ENCODE measurements at regions not wholly inside any gene's neighbourhood (a gene's known extent, or its start where the extent isn't known, plus 50 kb on each side); places are given as distances from the start of the nearest gene placed in this dataset.

- CTCF ChIA-PET, result no interaction called here
- H3K4me1 Mint-ChIP-seq (ENCODE audit: low read depth), result no peaks in the 10 kb centered on the region
- no peak for DNase-seq
- no peaks in the 10 kb centered on the region for H3K9me3 Mint-ChIP-seq
- no peaks in the 10 kb centered on the region for H3K36me3 Mint-ChIP-seq
- H3K27ac Mint-ChIP-seq, result no peak overlapping the region
- H3K4me3 Mint-ChIP-seq, result no peak overlapping the region
- POLR2A ChIA-PET, result no interaction called here
- peaks cover 2% of the 10 kb centered on the region for H3K27me3 Mint-ChIP-seq
- intact Hi-C loops (cut with micrococcal nuclease), result no loop called here
These were observed 55.5 kb downstream of the DRD1 start for GRCh38 chr5:175388531-175388930.

DNA sequence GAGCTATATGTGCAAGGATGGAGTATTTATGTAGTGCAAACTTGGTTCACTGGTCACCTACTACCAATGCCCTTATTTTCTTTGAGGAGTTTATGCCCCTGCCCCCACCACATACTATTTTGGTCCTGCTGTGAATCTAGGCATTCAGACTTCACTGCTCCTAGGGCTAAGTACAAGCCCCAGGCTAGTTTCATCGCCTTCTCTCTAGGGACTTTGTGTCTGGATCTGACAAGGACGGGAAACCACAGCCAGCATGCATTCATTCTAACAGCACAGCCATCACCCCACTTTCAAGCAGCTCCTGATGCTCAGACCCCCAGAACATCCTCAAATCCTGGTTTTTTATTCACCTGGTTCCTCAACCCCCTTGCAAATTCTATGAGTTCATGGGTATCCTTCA, 56.8 kb downstream of the DRD1 start:
- H3K4me3 Mint-ChIP-seq, result no peak overlapping the region
- H3K36me3 Mint-ChIP-seq, result no peaks in the 10 kb centered on the region
- no peak for DNase-seq
- H3K27ac Mint-ChIP-seq, result no peak overlapping the region
- peaks cover 6% of the 10 kb centered on the region for H3K27me3 Mint-ChIP-seq
- ChIA-PET POLR2A (no interaction called here), CTCF (no interaction called here)
- H3K4me1 Mint-ChIP-seq (ENCODE audit: low read depth), result no peaks in the 10 kb centered on the region
- H3K9me3 Mint-ChIP-seq, result no peaks in the 10 kb centered on the region
- intact Hi-C loops (cut with micrococcal nuclease), result no loop called here

GRCh38 chr5:175386526-175386925, 57.5 kb downstream of the DRD1 start:
- Mint-ChIP-seq H3K27me3 (peaks cover 7% of the 10 kb centered on the region), H3K4me3 (no peak overlapping the region), H3K36me3 (no peaks in the 10 kb centered on the region), H3K9me3 (no peaks in the 10 kb centered on the region), H3K27ac (no peak overlapping the region), H3K4me1 (ENCODE audit: low read depth) (no peaks in the 10 kb centered on the region)
- CTCF ChIA-PET, result no interaction called here
- no peak for DNase-seq
- intact Hi-C loops (cut with micrococcal nuclease), result no loop called here
- POLR2A ChIA-PET, result no interaction called here

GRCh38 chr5:175385691-175386362, 58.2 kb downstream of the DRD1 start:
- intact Hi-C loops (cut with micrococcal nuclease), result no loop called here
- Mint-ChIP-seq H3K4me3 (no peak overlapping the region), H3K9me3 (no peaks in the 10 kb centered on the region), H3K27ac (no peak overlapping the region), H3K4me1 (ENCODE audit: low read depth) (no peaks in the 10 kb centered on the region), H3K36me3 (no peaks in the 10 kb centered on the region), H3K27me3 (peaks cover 7% of the 10 kb centered on the region)
- CTCF ChIA-PET, result no interaction called here
- POLR2A ChIA-PET, result no interaction called here
- no peak for DNase-seq

GRCh38 chr5:175384724-175385552, 59.0 kb downstream of the DRD1 start:
- no peaks in the 10 kb centered on the region for H3K4me1 Mint-ChIP-seq (ENCODE audit: low read depth)

GRCh38 chr5:175383350-175383749, 60.6 kb downstream of the DRD1 start:
- H3K9me3 Mint-ChIP-seq, result no peaks in the 10 kb centered on the region
- intact Hi-C loops (cut with micrococcal nuclease), result no loop called here
- POLR2A ChIA-PET, result no interaction called here
- no peaks in the 10 kb centered on the region for H3K36me3 Mint-ChIP-seq
- CTCF ChIA-PET, result no interaction called here
- no peak overlapping the region for H3K4me3 Mint-ChIP-seq
- no peak overlapping the region for H3K27ac Mint-ChIP-seq
- DNase-seq, result no peak
- H3K27me3 Mint-ChIP-seq, result peaks cover 7% of the 10 kb centered on the region
- H3K4me1 Mint-ChIP-seq (ENCODE audit: low read depth), result no peaks in the 10 kb centered on the region

More at GRCh38 chr5:175384724-175385552, 59.0 kb downstream of the DRD1 start:
- Mint-ChIP-seq H3K9me3 (no peaks in the 10 kb centered on the region), H3K4me3 (no peak overlapping the region), H3K27ac (no peak overlapping the region), H3K27me3 (peaks cover 7% of the 10 kb centered on the region), H3K36me3 (no peaks in the 10 kb centered on the region)
- ChIA-PET POLR2A (no interaction called here), CTCF (no interaction called here)
- no peak for DNase-seq
- intact Hi-C loops (cut with micrococcal nuclease), result no loop called here

DNA sequence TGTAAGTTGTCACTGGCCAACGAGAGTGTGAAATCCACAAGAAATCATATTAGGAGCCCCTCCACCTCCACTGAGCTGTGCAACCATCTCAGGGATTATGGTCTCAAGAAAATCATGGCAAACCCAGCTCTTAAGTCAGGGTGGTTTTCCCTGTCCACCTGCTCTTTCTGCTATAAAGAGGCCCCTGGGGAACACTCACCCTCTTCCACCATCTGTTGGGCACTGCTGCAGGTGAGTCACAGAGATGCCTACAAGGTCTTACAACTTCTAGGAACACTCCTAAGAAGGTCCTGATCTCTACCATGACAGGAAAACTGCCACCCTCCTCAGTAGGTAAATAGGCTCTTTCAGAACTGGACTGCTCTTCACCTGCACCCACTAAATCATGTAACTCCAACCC, 61.8 kb downstream of the DRD1 start:
- peaks cover 13% of the 10 kb centered on the region for H3K27me3 Mint-ChIP-seq
- H3K9me3 Mint-ChIP-seq, result no peaks in the 10 kb centered on the region
- ChIA-PET POLR2A (no interaction called here), CTCF (no interaction called here)
- no peak for DNase-seq
- intact Hi-C loops (cut with micrococcal nuclease), result no loop called here
- H3K4me1 Mint-ChIP-seq (ENCODE audit: low read depth), result no peaks in the 10 kb centered on the region
- H3K27ac Mint-ChIP-seq, result no peak overlapping the region
- H3K36me3 Mint-ChIP-seq, result no peaks in the 10 kb centered on the region
- no peak overlapping the region for H3K4me3 Mint-ChIP-seq

GRCh38 chr5:175381130-175381529, 62.9 kb downstream of the DRD1 start:
- H3K9me3 Mint-ChIP-seq, result no peaks in the 10 kb centered on the region
- peaks cover 16% of the 10 kb centered on the region for H3K27me3 Mint-ChIP-seq
- CTCF ChIA-PET, result interaction anchor here (0.7 kb wide), 1 partner anchor 172 kb away, joined by 4 read pairs; no protein-coding TSS in a partner anchor
- H3K36me3 Mint-ChIP-seq, result no peaks in the 10 kb centered on the region
- intact Hi-C loops (cut with micrococcal nuclease), result no loop called here
- no peak overlapping the region for H3K27ac Mint-ChIP-seq
- H3K4me1 Mint-ChIP-seq (ENCODE audit: low read depth), result no peaks in the 10 kb centered on the region
- POLR2A ChIA-PET, result no interaction called here
- no peak for DNase-seq
- no peak overlapping the region for H3K4me3 Mint-ChIP-seq

GRCh38 chr5:175380701-175381100, 63.3 kb downstream of the DRD1 start:
- ChIA-PET POLR2A (no interaction called here), CTCF (interaction anchor here (0.7 kb wide), 1 partner anchor 172 kb away, joined by 4 read pairs; no protein-coding TSS in a partner anchor)
- Mint-ChIP-seq H3K36me3 (no peaks in the 10 kb centered on the region), H3K27me3 (peaks cover 18% of the 10 kb centered on the region), H3K4me1 (ENCODE audit: low read depth) (no peaks in the 10 kb centered on the region), H3K9me3 (no peaks in the 10 kb centered on the region), H3K27ac (no peak overlapping the region), H3K4me3 (no peak overlapping the region)
- DNase-seq, result no peak
- intact Hi-C loops (cut with micrococcal nuclease), result no loop called here

- POLR2A ChIA-PET, result no interaction called here
- Mint-ChIP-seq H3K36me3 (no peaks in the 10 kb centered on the region), H3K9me3 (no peaks in the 10 kb centered on the region), H3K4me3 (no peak overlapping the region), H3K27me3 (peaks cover 25% of the 10 kb centered on the region), H3K27ac (no peak overlapping the region), H3K4me1 (ENCODE audit: low read depth) (no peaks in the 10 kb centered on the region)
- CTCF ChIA-PET, result no interaction called here
- intact Hi-C loops (cut with micrococcal nuclease), result no loop called here
- no peak for DNase-seq
These were observed 64.1 kb downstream of the DRD1 start for GRCh38 chr5:175379867-175380266.

- intact Hi-C loops (cut with micrococcal nuclease), result no loop called here
- Mint-ChIP-seq H3K36me3 (no peaks in the 10 kb centered on the region), H3K4me3 (no peak overlapping the region), H3K9me3 (no peaks in the 10 kb centered on the region), H3K4me1 (ENCODE audit: low read depth) (no peaks in the 10 kb centered on the region), H3K27ac (no peak overlapping the region), H3K27me3 (peaks cover 25% of the 10 kb centered on the region)
- ChIA-PET CTCF (no interaction called here), POLR2A (no interaction called here)
- DNase-seq, result no peak
These were observed 65.4 kb downstream of the DRD1 start for GRCh38 chr5:175378444-175379028.

GRCh38 chr5:175377816-175378215, 66.2 kb downstream of the DRD1 start:
- POLR2A ChIA-PET, result no interaction called here
- Mint-ChIP-seq H3K27me3 (peaks cover 23% of the 10 kb centered on the region), H3K9me3 (no peaks in the 10 kb centered on the region), H3K27ac (no peak overlapping the region), H3K4me3 (no peak overlapping the region), H3K36me3 (no peaks in the 10 kb centered on the region), H3K4me1 (ENCODE audit: low read depth) (no peaks in the 10 kb centered on the region)
- CTCF ChIA-PET, result no interaction called here
- no peak for DNase-seq
- intact Hi-C loops (cut with micrococcal nuclease), result no loop called here

All from activated CD4-positive, alpha-beta memory T cell treated with anti-CD3 and anti-CD28 coated beads for 36 hours (primary cell).